HG03135 (cell line): ENCODE measurements at regions not wholly inside any gene's neighbourhood (a gene's known extent, or its start where the extent isn't known, plus 50 kb on each side); places are given as distances from the start of the nearest gene placed in this dataset.
"Not testable (repeated sequence)": the region's sequence is repeated elsewhere in the genome, so short reads cannot be mapped to it uniquely, and the experiment has no call there.

ENCODE experiments used
- ATAC-seq: cut with Tn5 transposase; IDR thresholded peaks from one replicate; pipeline ENCODE4 v1.9.1; 2021; ENCODE audit warnings: mild to moderate bottlenecking, moderate library complexity; ENCODE audit not compliant: unreplicated experiment

DNA sequence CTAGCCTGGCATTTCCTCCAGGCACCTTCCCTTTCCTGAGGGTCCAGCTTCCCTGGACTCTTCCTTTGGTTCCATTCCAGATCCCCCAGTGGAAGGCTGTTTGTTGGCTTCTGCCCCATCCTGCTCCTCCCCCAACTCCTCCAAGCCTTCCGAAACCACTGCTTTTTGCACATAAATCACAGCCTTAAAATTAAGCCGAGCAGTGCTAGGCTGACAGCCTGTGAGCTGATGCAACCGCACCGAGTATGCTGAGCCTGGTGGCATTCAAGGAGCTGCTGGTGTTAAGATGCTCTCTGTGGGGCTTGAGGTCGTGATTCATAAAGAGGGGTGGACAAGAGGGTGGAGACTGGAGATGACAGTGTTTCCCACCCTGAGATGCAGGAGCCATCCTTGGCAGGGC is 266.6 kb upstream of the C1orf174 start:
- no peak for ATAC-seq

DNA sequence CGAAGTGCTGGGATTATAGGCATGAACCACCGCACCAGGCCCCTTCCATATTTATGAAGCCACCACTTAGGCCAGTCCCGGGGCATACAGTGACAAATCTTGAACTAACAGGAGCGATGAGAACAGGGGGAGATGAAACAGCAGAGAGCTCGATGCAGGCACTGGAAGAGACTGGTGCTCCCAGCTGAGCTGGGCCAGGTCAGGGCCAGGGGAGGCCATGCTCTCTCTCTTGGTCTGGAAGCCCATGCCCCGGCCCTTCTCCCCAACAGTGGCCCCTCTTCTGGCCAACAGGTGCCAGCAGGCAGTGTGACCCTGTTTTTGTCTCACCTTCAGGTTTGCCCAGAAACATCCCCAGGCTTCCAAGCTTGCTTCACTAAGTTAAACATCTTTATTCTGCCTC is 269.9 kb upstream of the C1orf174 start:
- no peak for ATAC-seq

DNA sequence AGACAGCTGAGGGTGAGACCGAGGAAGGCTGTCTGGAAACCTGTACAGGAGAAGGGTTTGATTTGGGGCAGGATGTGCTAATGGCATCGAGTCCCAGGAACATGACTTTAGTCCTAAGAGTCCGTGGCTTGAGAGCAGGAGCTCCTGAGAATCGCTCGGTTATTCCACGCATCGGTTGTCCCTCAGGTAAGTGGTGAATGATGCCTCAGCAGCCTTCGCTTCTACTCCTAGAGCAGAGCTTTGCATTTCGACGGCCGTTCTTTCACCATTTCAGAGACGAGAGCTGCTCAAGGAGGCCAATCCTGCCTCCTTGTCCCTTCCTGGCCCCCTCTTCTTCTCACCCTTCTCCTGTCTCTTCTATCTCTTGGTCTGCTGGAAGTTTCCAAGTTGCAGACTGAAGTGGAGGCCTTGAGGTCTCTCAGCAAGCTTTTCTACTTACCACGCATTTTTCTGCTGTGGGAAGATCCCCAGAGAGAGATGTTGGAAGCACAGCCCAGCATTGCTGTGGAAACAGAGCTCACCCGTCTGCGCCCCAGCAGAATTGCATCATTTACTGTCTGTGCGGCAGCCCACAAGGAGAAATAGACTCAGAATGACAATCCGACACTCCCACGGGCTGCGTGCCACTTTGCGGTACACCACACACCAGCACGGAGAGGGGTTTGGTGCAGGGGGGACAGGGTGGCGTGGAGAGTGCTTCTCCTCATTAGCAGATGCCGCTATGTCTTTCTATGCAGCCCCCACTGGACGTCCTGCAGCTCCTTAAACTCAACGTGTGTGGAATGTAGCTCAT is 270.7 kb upstream of the C1orf174 start:
- ATAC-seq = no peak

DNA sequence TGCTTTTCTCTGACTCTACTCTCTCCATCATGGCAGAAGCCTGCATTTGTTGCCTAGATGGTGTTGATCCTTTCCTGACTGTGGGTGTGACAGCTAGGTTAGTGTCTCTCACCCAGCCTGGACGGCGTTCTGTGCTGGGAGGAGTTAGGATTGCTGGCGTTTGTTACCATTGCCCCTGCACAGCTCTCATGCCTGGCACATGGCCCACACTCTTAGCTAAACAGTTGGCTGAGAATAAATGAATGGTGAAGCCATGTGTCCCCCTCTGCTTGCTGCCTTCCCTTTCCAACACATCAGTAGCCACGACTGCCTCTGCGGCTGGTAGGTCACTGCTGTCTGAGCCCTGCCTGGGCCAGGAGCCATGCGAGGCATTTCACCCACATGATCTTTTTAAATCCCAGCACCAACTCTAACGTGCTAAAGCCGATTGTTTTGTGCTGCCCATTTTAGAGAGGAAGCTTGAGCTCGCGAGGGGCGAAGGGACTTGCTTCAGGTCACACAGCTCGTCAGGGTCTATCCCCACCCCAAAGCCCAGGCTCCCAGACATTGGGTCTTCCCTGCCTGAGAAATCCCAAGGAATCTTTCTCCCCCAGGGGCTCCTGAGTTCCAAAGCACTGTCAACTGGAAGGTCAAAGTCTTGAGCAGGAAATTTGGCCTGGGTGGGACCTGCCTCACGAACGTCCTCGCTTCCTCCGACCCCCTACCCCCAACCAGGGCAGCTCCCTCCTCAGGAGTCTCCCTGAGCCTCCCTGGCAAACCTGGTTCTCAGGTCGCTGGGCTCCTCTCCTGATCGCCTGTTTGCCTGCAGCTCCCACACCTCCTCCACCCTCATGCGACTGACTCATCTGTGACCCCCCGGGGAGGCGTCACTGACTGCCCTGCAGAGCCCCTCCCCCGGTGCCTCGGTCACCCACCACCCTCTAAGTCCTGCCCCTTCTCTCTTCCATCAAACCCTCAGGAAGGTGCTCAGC is 271.7 kb upstream of the C1orf174 start:
- no peak for ATAC-seq

DNA sequence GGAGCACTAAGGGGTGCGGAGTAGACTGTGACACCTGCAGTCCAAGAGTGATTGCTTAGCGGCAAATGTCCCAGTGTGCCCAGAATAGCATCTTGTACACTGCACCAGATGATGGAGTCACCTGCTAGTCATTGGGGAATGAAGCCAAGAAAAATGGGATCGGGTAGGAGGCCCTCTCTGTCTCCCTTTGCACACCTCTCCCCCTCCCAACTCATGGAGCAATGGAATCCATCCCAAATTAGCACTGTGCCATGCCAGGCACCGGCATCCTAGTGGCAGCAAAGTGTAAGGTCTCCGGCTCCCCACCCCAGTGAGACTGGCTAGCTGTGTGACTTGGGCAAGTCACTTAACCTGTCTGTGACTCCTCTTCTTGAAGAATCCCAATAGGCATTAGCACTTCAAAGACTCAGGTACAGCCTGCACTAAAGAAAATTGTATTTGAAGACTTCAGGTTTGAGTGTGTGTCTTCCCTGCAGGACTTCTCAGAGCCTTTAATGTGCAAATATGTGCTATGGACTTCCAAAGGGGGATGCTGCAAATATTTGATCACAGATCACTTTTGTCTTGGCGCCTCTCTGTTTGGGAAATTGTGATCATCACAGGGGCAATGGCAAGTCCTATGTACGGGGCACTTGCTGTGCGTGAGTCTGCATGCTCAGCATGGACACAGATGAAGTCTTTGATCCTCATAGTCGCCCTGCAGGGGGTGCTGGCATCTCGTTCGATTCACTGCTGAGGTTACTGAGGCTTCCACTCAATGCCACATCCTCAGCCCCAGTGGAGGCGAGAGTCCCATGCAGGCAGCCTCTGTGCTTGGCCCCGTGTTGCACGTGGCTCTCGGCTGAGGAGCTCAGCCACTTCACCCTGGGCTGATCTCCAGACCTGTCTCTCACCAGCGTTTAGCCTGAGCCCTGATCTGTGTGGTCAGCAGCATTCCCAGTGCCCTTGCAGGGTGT is 272.9 kb upstream of the C1orf174 start:
- no peak for ATAC-seq

DNA sequence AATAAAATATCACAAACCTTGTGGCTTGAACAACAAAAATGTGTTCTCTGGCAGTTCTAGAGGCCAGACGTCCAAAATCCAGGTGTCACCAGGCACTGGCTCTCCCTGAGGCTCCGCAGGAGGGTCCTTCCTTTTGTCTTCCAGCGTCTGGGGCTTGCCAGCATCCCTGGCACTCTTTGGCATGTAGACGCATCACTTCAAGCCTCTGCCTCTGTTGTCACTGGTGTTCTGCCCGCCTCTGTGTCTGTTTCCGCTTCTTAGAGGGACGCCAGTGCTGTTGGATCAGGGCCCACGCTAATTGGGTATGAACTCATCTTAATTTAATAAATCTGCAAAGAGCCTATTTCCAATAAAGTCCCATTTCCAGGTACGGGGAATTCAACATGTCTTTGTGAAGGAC is 273.7 kb upstream of the C1orf174 start:
- no peak for ATAC-seq

DNA sequence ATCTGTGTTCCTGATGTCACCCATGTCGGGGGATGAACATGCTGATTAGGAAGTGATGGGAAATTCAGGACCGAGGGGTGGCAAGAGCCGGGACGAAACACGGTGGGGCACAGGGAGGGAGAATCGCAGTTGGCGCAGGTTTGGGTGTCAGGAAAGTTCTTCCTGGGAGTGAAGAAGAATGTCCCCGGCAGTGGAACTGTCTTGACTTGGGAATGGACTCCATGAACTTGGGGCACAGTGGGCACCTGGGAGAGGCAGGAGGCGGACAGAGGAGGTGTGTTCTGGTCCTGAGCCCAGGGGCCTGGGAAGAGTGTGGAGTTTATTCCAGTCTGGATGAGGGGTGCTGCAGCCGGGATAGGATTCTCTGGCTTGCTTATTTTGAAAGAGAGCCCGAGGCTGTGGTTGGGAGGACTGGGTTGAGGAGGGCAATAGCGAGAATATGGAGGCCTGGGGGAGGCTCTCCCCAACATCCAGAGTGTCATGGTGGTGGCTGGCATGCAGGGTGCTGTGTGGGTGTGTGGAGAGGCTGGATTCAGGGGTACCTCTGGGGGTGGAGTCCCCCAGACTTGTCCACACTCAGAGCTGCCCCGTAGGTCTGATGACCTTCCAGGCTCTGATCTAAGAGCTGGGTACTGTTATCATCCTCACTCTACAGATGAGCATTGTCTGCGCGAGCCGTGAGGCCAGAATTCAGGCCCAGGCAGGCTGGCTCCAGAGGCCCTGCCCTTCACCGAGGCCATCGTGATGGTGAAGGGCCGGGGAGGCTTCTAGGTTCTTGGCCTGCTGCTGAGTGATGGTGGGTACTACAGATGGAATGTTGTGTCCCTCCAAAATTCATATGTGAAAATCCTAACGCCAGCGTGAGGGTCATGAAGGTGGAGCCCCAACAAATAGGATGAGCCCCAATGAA is 274.5 kb upstream of the C1orf174 start:
- no peak for ATAC-seq

- ATAC-seq = no peak
These were observed 275.7 kb upstream of the C1orf174 start for GRCh38 chr1:4175566-4176405.

DNA sequence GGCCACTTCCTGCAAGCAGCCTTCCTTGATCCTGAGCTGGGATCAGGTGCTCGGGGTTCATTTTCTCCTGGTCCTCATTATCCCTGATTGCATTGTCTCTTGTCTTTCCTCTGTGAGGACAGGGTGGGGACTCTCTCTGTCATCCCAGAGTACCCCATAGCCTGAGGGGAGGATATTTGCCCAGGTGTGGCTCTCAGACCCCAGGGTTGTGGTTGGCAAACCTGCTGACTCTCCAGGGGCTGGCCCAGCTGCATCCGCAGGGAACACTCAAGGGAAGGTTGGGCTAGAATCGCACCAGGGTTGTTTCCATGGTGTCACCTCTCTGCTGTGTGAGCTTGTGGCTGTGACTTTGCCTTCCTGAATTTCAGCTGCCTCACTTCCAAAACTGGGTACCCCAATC is 276.8 kb upstream of the C1orf174 start:
- ATAC-seq = no peak

DNA sequence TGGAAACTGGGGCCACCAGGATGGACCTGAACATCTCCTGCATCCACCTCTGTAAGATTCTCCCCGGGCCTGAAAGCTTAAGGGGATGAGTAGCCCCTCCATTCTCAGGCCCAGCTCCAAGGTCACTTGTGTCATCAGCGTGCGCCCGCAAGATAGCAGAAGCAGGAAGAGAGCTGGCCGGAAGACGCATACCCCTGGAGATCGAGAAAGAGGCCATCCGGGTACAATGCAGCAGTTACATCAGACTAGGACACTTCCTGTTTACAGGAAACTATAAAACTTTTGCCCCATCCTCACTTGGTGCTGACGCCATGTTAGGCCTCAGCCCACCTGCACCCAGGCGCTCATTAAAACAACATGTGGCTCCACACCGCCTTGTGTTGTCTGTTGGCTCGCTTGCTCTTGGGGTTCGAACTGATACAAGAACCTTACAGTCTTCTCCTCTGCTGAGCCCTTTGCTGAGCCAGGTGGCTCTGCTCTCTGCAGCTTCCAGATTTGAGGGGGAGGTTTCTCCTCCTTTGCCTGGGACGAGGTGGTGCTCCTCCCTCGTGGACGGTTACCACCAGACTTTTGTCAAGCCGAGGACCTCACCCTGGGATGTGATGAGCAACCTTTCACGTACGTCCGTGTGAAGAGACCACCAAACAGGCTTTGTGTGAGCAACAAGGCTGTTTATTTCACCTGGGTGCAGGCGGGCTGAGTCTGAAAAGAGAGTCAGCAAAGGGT is 277.5 kb upstream of the C1orf174 start:
- no peak for ATAC-seq

- no peak for ATAC-seq
These were observed 278.5 kb upstream of the C1orf174 start for GRCh38 chr1:4178501-4179113.

DNA sequence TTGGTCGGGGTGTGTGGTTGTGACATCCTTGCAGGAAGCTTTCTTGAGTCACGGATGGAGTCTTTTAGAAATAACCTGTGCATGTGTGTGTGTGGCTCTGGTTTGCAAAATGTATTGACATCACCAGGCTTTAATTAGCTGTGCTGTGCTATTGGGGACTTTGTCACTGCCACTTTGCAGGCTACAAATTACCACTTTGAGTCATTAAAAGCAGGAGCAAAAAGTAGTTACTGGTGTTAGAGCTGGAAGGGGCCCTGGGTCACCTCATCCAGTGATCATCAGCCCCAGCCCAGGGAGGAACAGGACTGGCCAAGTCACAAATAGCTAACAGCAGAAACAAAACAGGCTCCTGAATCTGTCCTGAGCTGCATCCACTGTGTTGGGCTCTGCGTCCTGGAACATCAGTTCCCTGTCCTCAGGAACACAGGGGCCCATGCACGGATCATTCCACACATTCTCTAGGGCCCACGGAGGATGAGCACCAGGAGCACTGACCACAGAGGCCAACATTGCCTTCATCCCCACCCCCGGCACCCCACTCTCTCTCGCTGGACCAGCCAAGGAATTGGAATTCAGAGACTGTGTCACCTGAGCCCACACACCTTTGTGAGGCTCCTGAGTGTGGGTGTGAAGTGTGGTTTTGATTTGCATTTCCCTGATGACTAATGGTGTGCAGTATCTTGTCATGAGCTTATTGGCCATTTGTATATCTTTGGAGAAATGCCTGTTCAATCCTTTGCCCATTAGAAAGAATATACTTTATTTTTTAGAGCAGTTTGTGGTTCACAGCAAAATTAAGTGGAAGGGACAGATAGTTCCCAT is 280.1 kb upstream of the C1orf174 start:
- no peak for ATAC-seq

- not testable (repeated sequence) for ATAC-seq
These were observed 286.4 kb upstream of the C1orf174 start for GRCh38 chr1:4186486-4186885.

DNA sequence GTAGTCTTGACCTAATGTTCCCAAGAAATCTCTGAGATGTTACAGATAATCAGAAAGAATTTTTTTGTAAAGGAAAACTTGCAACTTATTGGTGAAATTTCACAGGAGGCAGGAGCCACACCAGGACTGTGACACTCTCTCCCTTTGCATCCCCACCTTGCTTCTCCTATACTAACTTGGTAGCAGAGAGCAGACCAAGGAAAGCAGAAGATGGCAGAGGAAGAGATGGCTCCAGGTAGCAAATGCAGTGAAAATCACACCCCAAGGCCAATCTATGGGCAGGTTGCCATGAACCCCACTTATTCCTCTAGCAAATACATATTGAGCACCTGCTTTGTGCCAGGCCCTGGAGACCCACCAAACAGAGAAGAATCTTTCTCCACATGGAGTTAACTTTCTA is 303.4 kb upstream of the C1orf174 start:
- no peak for ATAC-seq

GRCh38 chr1:4207183-4207582 is 307.1 kb upstream of the C1orf174 start:
- no peak for ATAC-seq

- ATAC-seq = no peak
These were observed 308.0 kb upstream of the C1orf174 start for GRCh38 chr1:4207842-4208692.
